K562 (cell line): ENCODE measurements at regions not wholly inside any gene's neighbourhood (a gene's known extent, or its start where the extent isn't known, plus 50 kb on each side); places are given as distances from the start of the nearest gene placed in this dataset.

Experiments used
- CEBPB ChIP-seq: fragments of 450-650 bp; IDR thresholded peaks from 2 replicates; pipeline ENCODE4 v1.6.1; 2016; ENCODE audit warnings: missing genetic modification characterization, missing compliant biosample characterization
- CEBPZ ChIP-seq: fragments of 150-350 bp; IDR thresholded peaks from 2 replicates; pipeline ENCODE4 v1.6.1; 2014; ENCODE audit warnings: low read depth, mild to moderate bottlenecking, low read length, borderline replicate concordance
- FOXM1 ChIP-seq, 2 experiments: fragments of 450-650 bp in 1 of 2; sonication (generic) in 1 of 2; formaldehyde crosslinking in 1 of 2; IDR thresholded peaks; 2 replicates each; pipeline versions ENCODE4 v1.6.1 to v1.9.0; 2017 to 2022; ENCODE audit warnings: low read depth in 2 of 2, mild to moderate bottlenecking in 2 of 2, missing genetic modification reagents in 1 of 2, moderate library complexity in 1 of 2
- NFYB ChIP-seq: IDR thresholded peaks from 2 replicates; pipeline ENCODE4 v1.6.1; 2011; ENCODE audit warnings: mild to moderate bottlenecking, moderate library complexity; ENCODE audit not compliant: insufficient read length; ENCODE audit errors: extremely low read depth
- NR2C2 ChIP-seq, 2 experiments: fragments of 200-800 bp in 1 of 2; sonication (Bioruptor generic) in 1 of 2; sonication (generic) in 1 of 2; formaldehyde crosslinking in 1 of 2; IDR thresholded peaks; 2 replicates each; pipeline versions ENCODE4 v1.6.1 to v1.8.0; 2016 to 2022; ENCODE audit warnings: mild to moderate bottlenecking in 1 of 2, missing compliant biosample characterization in 1 of 2, missing genetic modification characterization in 1 of 2, missing genetic modification reagents in 1 of 2
- OTX1 ChIP-seq: fragments of 450-650 bp; formaldehyde crosslinking; IDR thresholded peaks from 2 replicates; pipeline ENCODE4 v1.4.0; 2022; ENCODE audit warnings: mild to moderate bottlenecking
- POLR2A ChIP-seq: fragments of 450-650 bp; conservative IDR thresholded peaks from 2 replicates; pipeline ENCODE4 v1.6.1; 2016
- ZNF436 ChIP-seq: fragments of 250-450, 450-650 bp; sonication (Bioruptor Pico); formaldehyde crosslinking; IDR thresholded peaks from 2 replicates; pipeline ENCODE4 v1.7.0; 2020; ENCODE audit warnings: mild to moderate bottlenecking
- ZNF561 ChIP-seq: fragments of 450-650 bp; formaldehyde crosslinking; conservative IDR thresholded peaks from 2 replicates; pipeline ENCODE4 v1.4.0; 2020; ENCODE audit warnings: mild to moderate bottlenecking, moderate library complexity
- TF ChIP-seq, protein P1 (sequence below), 2 experiments: fragments of 250-450 bp in 1 of 2; fragments of 450-650 bp in 1 of 2; sonication (Bioruptor Pico) in 1 of 2; IDR thresholded peaks; 2 replicates each; pipeline versions ENCODE4 v1.6.1 to v1.8.0; 2016 to 2021; ENCODE audit warnings: mild to moderate bottlenecking in 2 of 2, moderate library complexity in 2 of 2, missing compliant biosample characterization in 1 of 2, missing genetic modification characterization in 1 of 2

GRCh38 chr2:5175231-5175630 lies 517.0 kb upstream of the SOX11 start:
- TF ChIP-seq NR2C2 (CRISPR knock-in tag; IDR thresholded peaks at IDR 0.05) = no peak
- no peak for TF ChIP-seq NR2C2 (tag; IDR thresholded peaks at IDR 0.05)
- no peak for TF ChIP-seq POLR2A
- TF ChIP-seq ZNF561 (CRISPR knock-in tag) = no peak
- no peak for TF ChIP-seq OTX1 (CRISPR knock-in tag)
- no peak for TF ChIP-seq CEBPB
- no peak for TF ChIP-seq ZNF436
- no peak for TF ChIP-seq FOXM1 (IDR thresholded peaks at IDR 0.05; ENCODE audit: low read depth)
- no peak for TF ChIP-seq FOXM1 (CRISPR knock-in tag; IDR thresholded peaks at IDR 0.05; ENCODE audit: low read depth)
- no peak for TF ChIP-seq NFYB
- TF ChIP-seq, protein P1, sequence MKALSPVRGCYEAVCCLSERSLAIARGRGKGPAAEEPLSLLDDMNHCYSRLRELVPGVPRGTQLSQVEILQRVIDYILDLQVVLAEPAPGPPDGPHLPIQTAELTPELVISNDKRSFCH (CRISPR knock-in tag; IDR thresholded peaks at IDR 0.05) = no peak
- TF ChIP-seq, protein P1 (tag; IDR thresholded peaks at IDR 0.05) = no peak
- no peak for TF ChIP-seq CEBPZ
